TTC549 (cell line): ENCODE measurements at regions not wholly inside any gene's neighbourhood (a gene's known extent, or its start where the extent isn't known, plus 50 kb on each side); places are given as distances from the start of the nearest gene placed in this dataset.
"Not testable (repeated sequence)": the region's sequence is repeated elsewhere in the genome, so short reads cannot be mapped to it uniquely, and the experiment has no call there.

Source experiments
- FAIRE-seq: peaks from 2 replicates; lab custom pipeline; 2012; peaks lifted over from hg19 to GRCh38; lab: Jason Lieb, UNC

DNA sequence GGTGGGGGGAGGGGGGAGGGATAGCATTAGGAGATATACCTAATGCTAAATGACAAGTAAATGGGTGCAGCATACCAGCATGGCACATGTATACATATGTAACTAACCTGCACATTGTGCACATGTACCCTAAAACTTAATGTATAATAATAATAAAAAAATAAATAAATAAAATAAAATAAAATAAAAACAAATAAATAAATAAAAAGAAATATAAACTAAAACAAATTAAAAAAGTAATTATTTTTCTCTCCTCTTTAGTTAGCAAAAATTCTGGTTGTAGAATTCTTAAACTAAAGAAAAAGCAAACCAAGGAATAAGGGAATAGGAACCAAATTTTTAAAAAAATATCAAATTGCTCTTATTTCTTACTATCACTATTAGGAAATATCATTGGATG lies 267.3 kb downstream of the CCER1 start:
- peak; percentile 22 for FAIRE-seq

DNA sequence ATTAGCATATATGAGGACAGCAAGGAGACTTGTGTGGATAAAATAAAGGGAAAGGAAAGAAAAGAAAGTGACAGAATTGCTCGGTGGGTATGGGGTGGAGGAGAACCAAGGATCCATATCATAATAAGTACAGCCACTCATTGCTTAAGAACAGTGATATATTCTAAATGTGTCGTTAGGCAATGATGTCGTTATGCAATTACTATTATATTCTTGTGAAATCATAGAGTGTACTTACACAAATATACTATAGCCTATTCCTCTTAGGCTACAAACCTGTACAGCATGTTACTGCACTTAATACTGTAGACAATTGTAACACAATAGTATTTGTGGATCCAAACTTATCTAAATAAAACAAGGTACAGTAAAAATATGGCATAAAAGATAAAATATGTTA lies 271.1 kb downstream of the CCER1 start:
- FAIRE-seq, result no peak

DNA sequence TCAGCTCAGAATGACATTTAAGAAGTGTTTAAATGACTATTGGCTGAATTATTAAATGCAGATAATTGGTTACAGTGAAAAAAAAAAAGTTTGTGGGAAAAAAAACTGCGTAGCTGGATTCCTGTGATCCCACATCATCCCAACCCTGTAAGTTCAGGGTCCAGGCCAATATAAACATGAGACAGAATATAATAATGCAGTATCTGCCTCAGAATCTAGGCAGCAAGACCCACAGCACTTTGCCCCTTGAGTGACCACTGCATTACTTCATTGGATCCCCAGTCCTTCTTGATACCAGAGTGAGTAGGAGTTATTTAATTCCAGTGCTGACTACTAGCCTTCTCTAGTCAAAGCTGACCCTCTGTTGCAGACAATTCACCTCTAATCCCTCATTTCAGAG lies 272.6 kb downstream of the CCER1 start:
- FAIRE-seq, result no peak

DNA sequence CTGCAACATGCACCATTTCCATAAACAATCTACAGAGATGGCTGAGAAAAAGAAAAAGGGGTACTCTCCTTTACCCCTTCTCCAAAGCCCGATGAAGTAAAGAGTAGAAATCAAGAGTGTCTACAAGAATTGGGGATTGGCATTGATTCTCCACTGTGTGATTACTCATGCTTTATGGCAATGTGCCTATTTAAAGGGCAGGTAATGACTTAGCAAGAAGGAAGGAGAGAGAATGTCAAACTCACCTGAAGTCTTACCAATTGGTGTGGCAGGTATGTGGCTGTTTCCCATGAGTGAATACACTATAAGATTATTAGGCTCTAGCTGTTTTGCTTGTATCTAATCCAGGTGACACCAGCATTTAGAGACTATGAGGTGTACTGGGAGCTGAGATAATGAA lies 275.3 kb downstream of the CCER1 start:
- FAIRE-seq, result no peak

DNA sequence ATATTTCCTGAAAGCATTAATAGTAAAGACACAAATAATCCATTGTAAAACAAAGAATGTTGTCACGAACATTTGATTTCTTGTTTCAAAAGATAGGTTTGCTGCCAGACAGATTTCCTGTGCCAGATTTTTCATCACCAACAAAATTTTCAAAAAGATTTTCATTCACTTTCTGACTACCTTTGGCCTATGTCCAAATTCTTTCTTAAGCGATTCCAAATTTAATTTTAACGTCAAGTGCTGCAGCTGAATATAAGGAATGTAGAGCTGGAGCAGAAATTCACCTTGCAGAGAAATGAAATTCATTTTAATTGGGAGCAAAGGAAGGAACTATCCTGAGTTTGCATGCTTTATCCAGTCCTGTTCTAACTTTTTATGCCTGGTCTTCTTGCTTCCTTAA lies 277.4 kb downstream of the CCER1 start:
- no peak for FAIRE-seq

DNA sequence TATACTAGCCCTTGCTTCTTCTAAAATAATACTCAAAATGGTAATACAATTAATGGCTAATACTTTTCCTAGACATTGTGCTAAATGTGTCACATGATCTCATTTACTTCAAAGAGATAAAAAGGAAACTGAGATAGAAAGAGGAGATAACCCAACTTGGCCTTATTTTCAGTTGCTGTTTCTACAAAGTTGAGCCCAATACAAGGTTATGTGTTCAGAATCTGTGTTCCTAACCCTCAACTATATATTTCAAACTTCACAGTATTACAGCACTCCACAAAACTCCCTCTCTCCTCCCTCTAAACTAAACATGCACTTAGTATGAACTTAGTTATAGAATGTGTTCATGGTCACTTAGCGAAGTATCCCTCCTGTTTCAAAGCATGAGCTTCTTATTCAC lies 277.9 kb downstream of the CCER1 start:
- no peak for FAIRE-seq

DNA sequence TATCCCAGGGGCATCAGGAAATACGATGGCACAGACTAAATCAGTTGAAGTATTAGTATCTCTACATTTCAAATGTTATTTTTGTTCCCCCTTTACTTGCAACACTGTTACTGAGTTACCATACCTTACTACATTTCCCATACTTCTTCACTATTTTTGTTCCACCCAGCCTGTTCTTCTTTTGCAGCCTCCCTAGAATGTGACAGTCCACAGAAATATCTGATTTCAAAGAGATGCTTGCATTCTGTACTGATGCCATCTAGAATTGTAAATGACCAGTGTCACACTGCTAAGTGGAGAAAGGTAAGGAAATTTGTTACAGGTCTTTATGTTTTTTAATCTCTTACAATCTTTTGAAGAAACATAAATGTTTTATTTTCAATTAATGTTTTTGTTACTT lies 279.9 kb downstream of the CCER1 start:
- FAIRE-seq, result no peak

DNA sequence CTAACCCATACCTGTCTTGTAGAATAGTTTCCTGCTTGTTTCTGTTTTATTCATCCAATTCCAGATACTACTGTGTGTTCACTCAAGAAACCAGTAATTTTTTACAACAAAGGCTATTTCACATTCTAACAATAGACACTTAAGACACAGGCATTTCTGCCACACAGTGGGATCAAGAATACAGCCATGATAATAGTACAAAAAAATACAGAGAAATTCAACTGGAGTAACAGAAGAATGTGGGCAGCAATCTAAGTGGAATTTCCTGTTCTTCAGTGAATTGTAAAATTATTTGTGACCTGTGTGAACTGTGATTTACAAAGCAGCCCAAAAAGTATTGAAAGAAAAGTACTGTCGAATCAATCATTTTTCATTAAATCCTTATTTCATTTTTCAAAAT lies 282.9 kb downstream of the CCER1 start:
- FAIRE-seq, result no peak

DNA sequence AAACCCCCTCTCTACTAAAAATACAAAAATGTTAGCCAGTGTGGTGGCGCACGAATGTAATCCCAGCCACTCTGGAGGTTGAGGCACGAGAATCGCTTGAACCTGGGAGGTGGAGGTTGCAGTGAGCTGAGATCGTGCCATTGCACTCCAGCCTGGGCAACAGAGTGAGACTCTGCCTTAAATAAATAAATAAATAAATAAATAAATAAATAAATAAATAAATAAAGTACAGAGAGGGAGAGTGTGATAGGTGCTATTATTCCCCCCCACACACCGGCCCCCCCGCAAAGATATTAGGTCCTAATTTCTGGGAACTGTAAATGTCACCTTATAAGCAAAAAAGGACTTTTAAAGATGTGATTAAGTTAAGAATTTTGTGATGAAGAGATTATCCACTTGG lies 291.0 kb downstream of the CCER1 start:
- FAIRE-seq, result not testable (repeated sequence)

DNA sequence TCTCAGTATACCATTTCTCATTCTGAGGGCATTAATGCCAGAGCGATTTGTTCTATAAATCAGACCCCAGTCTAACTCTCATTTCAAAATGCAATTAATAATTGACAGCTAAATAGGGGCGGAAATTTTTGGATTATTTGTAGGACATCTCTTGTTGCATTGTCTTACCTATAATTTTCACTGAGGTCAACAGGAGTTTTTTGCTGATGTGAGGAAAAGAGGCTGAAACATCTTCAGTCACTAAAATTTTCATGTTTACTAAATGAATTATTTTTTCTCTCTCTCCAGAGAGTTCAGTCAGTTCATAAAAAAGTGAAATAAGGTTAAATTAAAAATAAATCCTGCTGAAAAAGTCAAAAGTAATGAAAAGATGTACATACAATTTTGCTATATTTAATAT lies 295.9 kb downstream of the CCER1 start:
- no peak for FAIRE-seq

DNA sequence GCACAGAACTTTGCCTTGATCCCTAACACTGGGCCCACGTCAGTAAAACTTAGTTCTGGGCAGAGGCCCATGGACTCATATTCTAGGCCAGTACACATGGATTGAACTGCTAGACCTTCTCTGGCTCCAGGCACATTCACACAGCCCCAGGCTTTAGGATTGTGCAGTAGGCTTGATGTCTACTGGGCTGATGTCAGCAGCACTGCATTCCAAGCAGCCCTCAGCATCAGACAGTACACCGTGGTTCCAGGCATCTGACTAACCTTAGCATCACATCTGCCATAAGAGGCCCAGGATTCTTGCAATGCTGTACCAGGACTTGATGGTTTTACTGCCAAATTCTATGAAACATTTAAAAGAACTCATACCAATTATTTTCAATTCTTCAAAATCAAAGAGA lies 301.9 kb downstream of the CCER1 start:
- no peak for FAIRE-seq

DNA sequence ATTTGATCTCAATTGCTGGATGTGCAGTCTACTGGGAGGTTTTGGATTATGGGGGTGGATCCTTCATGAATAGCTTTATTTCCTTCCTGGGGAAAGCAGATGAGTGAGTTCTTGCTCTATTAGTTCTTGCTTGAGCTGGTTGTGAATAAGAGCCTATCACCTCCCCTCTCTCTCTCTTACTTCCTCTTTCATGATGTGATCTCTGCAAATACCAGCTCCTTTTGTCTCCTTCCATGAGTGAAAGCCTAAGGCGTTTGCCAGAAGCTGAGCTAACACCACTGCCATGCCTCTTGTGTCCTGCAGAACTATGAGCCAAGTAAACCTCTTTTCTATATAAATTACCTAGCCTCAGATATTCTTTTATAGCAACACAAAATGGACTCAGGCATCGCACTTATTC lies 302.7 kb downstream of the CCER1 start:
- no peak for FAIRE-seq

DNA sequence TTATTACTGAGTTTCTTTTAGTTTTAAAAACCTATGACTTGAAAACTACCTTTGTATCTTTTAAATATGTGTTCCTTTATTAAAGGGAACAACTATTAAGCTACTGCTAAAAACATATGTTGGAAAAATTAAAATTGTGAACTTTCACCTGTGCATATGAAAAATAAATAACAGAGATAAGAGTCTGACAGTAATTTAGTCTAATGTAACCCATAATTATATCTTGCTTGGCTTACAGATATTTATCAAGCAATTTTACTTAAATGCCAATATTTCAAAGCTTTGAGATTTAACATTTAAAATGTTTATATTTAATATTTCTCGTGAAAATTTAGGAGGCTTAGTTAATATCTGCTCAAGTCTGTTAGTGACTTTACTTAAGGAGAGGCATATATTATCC lies 309.8 kb downstream of the CCER1 start:
- no peak for FAIRE-seq

DNA sequence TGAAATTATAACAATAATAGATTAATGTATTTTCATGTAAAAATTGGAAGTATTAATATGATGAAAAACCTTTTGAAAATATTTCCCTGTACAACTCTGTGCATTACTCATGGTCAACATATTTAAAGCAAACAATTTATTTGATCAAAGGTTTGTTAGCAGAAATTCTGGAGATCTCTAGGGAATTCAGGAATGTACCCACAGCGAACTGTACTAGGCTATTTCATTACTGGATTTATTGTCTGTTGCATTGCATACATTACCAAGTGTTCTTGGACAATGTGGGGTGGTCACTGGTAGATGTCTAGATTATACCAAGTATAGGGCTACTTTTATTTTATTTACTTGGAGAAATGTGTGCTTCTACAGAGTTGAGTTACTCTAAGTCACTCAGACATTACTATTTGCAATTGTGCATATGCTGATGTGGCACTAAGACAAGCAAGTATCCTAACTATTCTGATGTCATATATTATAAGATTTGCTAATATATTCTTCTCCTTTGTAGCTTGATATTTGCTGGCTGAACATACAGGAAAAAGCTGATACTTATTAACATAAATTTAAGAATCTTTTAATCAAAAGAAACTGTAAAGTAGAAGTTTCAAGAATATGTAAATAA lies 323.3 kb downstream of the CCER1 start:
- FAIRE-seq, result no peak

DNA sequence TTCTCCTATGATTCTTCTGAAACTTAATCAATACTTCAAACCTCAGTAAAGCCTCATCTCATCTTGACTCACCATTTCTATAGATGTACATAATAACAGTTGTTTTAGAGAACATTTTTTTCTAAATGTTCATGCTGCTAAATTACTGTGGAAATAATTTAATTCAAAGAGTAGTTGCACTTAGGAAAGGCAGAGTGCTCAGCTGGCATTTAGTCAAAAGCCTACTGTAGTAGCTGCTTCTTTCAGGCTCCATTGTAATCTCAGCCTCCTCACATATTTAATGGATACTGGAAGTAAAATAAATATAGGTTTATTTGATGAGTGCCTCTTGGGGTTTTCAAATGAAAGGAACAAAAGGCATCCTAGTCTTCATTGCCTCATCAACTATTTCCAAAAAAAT lies 325.0 kb downstream of the CCER1 start:
- FAIRE-seq, result no peak

DNA sequence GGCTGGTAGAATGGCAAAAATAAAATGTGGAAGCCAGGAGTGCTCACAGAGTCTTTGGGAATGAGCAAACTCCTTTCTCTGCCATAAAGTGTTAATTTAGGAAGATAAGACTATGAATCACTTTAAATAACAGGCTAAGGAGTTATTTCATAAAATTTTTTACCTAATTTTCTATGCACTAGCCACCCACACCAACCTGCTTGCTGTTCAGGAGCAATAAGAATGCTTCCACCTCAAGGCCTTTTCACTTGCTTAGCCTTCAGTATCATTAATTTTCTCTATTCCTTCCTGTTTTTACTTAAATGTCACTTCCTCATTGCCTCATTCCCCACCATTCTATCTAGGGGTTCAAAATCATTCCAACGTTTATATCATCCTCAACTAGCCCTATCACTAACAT lies 326.8 kb downstream of the CCER1 start:
- no peak for FAIRE-seq

DNA sequence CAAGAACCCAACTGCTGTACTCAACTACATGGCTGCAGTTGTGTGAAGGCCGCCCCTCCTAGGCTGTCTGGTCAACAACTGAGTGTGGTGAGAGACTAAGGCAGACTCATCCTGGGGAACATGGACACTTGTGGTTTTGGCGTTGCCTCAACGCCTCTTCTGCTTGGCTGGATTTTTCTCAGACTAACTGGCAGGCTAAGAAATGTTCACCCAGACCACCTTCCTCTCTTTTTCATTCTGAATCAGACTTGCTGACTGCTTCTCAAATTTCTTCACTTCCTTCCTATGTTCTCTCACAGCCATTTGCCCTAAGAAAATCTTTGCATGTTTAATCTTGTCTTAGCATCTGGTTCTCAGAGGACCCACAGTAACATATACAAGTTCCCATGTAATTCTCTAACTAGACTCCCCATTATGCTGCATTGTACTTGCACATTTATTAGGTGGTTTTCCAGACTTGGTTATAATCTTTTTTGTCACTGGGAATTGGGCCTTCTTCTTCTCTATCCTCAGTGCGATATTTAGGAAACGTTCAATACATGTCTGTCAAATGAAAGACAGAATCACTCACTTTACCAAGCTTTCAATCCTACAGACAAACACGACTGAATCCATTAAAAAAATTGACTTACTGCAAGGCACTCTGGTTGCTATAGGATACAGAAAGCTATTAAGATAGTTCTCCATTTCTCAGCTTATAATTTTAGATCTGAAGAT lies 327.6 kb downstream of the CCER1 start:
- no peak for FAIRE-seq

DNA sequence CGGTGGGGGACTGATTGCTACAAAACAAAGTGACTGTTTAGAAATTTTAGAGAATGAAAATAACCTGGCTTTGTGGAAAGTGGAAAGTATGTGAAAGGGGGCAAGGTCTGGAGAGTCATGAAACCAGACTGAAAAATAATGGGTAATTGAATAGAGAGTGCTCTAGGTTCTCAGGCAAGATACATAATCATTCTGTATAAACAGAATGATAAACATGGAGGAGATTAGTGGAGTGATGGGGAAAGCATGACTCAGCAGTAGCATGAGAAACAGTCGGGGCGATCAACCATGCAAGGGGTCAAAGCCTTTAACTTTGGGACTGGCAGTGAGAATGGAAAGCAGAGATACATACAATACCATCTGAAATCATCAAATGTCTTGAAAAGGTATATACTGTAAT lies 332.5 kb downstream of the CCER1 start:
- no peak for FAIRE-seq

DNA sequence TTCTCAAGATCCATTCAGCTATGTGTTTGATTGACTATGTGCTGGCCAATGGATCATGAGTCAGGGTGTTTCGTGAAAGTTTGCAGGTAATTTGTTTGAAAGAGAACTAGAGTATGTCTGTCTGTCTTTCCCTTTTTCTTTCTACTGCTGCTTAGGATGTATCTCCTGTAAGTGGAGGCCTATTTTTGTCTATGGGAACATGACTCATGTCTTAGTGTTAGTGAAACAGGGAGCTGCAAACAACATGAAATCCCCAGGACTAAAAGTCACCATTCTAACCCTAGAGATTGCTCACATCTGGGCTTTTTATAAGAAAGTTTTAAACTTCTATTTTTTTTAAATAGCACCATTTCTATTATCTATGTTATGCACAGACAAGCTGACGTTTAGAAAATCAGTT lies 333.0 kb downstream of the CCER1 start:
- FAIRE-seq, result no peak

DNA sequence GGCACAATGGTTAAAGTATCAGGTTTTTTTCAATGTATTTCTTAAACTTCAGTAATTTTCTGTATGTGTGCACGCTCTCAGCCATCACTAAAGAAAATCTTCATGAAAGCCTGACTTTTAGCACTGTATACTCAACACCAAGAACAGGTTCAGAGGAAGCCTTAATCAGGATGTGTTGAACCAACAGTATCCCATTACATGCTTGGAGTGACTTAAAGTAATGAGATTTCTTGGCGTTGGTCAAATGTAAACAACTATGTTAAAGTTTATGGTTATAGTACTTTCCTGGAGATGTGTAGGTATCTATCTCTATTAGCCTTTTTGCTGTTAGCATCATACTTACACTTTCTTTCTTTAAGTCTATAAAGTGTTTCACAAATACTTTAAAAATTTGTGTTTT lies 335.0 kb downstream of the CCER1 start:
- FAIRE-seq, result no peak

DNA sequence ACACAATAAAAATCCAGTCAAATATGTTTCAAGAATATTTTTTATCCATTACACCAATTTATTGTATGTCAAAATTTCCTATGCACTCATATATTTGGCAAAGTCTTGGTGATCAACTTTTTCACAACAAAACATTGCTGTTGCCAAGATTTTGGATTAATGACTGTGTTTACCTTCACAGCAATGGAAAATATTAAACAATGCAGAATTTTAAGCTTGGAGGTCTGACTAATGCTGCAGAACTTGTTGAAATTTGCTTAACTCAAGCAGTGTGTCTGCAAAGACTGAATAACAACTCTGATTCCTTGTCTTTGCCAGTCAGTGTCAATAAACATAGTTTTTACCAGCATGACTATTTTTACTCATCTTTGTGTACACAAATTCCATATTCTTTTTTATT lies 336.4 kb downstream of the CCER1 start:
- FAIRE-seq, result no peak

DNA sequence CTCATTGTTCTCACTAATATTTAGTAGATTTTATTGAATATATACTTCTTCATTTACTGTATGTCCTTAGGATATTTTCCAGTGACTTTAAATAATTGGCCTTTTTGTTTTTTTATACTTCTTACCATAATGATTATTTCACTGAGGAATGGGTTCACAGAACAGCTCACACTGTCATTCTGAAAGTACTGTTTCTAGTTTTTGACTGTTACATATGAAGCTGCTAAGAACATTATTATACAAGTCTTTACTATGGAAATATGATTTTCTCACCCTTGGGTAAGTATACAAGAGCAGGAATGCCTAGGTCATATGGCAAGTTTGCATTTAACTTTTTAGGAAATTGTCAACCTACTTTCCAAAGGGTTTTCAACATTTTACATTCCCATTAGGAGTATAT lies 343.1 kb downstream of the CCER1 start:
- FAIRE-seq, result no peak

DNA sequence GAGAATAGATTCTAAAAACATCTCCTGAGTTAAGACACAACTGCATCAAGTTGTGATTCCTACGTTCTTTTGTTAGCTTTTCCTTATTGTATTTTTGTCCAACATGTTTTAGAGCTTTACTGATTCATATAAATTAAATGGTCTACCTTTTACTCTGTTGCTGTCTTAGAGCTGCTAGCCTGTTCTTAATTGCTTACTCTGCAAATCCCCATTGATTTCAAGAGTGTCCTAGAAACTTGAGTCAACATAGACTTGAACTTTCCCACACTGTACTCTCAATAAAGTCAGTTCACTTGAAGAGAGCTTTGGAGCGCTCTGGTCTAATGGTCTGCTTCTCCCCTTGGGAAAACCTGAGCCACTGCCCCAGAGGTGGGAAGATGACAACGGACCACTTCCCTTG lies 343.9 kb downstream of the CCER1 start:
- no peak for FAIRE-seq

DNA sequence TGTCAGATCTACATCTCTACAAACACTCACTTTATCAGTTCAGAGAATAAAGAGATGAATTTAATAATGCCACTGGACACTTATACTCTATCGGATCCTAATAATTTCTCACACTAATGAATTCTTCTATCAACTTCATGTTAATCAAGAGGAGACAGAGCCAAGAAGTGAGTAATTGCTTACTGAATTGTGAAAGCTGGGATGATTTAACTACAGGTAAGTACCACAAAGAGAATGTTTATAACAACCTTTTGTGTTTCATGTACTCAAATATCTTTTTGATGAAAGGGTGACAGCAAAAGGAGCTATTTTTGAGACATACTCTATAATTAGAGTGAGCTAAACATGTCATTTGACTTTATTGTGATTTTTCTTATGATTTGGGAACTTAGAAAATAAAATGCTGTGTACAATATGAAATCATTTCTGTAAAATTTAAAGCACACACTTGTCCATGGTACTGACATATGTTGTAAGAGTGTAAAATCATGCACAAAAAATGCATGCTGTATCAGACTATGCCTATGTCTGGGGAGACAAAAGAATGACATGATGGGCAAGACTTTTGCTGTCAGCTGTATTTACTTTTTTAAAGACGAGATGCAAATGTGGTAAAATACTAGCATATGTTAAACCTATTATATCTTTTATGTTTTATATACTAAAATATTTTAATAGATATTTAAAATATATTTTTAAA lies 361.2 kb downstream of the CCER1 start:
- peak; percentile 26 for FAIRE-seq
